H1 (cell line): ENCODE measurements at regions not wholly inside any gene's neighbourhood (a gene's known extent, or its start where the extent isn't known, plus 50 kb on each side); places are given as distances from the start of the nearest gene placed in this dataset.

Experiments used
- CTCF ChIA-PET: fragments of 300-600 bp; sonication (Branson Sonifier 250); formaldehyde crosslinking; loops from one replicate; lab custom pipeline; 2021; ENCODE audit not compliant: partially characterized antibody; lab: Charles Lee
- POLR2A ChIA-PET: fragments of 300-600 bp; sonication (Branson Sonifier 250); formaldehyde crosslinking; loops from one replicate; lab custom pipeline; 2021; ENCODE audit warnings: inconsistent platforms; ENCODE audit not compliant: partially characterized antibody; lab: Charles Lee
- DNase-seq, 2 experiments: peaks; one replicate each; pipeline versions ENCODE4 v3.0.0 to v3.0.0-alpha.2; 2010 to 2022; ENCODE audit warnings: low spot score in 2 of 2, low read depth in 1 of 2, mixed read lengths in 1 of 2
- FAIRE-seq: peaks from 2 replicates; lab custom pipeline; 2011; peaks lifted over from hg19 to GRCh38; lab: Jason Lieb, UNC
- H2AFZ ChIP-seq: 2 replicates; pipeline ENCODE4 v1.8.1; 2012; ENCODE audit warnings: low read length, inconsistent platforms
- H2AK5ac ChIP-seq: 2 replicates; pipeline ENCODE4 v1.6.1; 2013; ENCODE audit warnings: low read depth, low read length
- H2BK120ac ChIP-seq: replicated peaks from 2 replicates; pipeline ENCODE3; 2013; ENCODE audit warnings: low read depth, low read length, inconsistent platforms
- H2BK12ac ChIP-seq: 2 replicates; pipeline ENCODE4 v1.6.1; 2013; ENCODE audit warnings: low read depth, low read length
- H2BK15ac ChIP-seq: 2 replicates; pipeline ENCODE4 v1.6.1; 2013; ENCODE audit warnings: low read length
- H2BK20ac ChIP-seq: 2 replicates; pipeline ENCODE4 v1.6.1; 2013; ENCODE audit warnings: low read length
- H2BK5ac ChIP-seq: 2 replicates; pipeline ENCODE4 v1.6.1; 2013; ENCODE audit warnings: low read depth, low read length
- H3K14ac ChIP-seq: 2 replicates; pipeline ENCODE4 v1.6.1; 2013; ENCODE audit warnings: inconsistent platforms; ENCODE audit not compliant: insufficient read length
- H3K18ac ChIP-seq: 2 replicates; pipeline ENCODE4 v1.6.1; 2013; ENCODE audit warnings: low read length; ENCODE audit errors: extremely low read depth
- H3K23ac ChIP-seq: 2 replicates; pipeline ENCODE4 v1.6.1; 2013; ENCODE audit warnings: inconsistent platforms; ENCODE audit not compliant: insufficient read length
- H3K23me2 ChIP-seq: 2 replicates; pipeline ENCODE4 v1.6.1; 2013; ENCODE audit warnings: low read depth, low read length
- H3K27ac ChIP-seq: 2 replicates; pipeline ENCODE4 v1.6.1; 2011; ENCODE audit warnings: low read depth, low read length, inconsistent platforms
- H3K27me3 ChIP-seq, 4 experiments: replicated peaks in 1 of 4; 1 replicate in 1 of 4; 2 replicates in 3 of 4; pipeline versions ENCODE4 v1.6.1 to v1.8.1; 2011 to 2013; ENCODE audit warnings: low read length in 3 of 4, mild to moderate bottlenecking in 3 of 4, inconsistent platforms in 2 of 4, mixed read lengths in 2 of 4, moderate library complexity in 1 of 4; ENCODE audit not compliant: control insufficient read depth in 3 of 4, insufficient read depth in 3 of 4; ENCODE audit errors: extremely low read depth in 1 of 4
- H3K36me3 ChIP-seq, 4 experiments: 2 replicates each; pipeline versions ENCODE4 v1.6.1 to v1.8.1; 2011 to 2013; ENCODE audit warnings: mild to moderate bottlenecking in 4 of 4, low read length in 3 of 4, moderate library complexity in 2 of 4, control low read depth in 1 of 4, inconsistent platforms in 1 of 4; ENCODE audit not compliant: insufficient read depth in 4 of 4, control insufficient read depth in 2 of 4
- H3K4ac ChIP-seq: replicated peaks from 2 replicates; pipeline ENCODE3; 2013; ENCODE audit warnings: low read length, low read depth, mixed read lengths, inconsistent platforms; ENCODE audit not compliant: insufficient read length
- H3K4me1 ChIP-seq, 4 experiments: replicated peaks in 1 of 4; 1 replicate in 1 of 4; 2 replicates in 3 of 4; pipeline versions ENCODE4 v1.6.1 to v1.8.1; 2011 to 2013; ENCODE audit warnings: low read length in 3 of 4, inconsistent platforms in 2 of 4, mixed read lengths in 1 of 4; ENCODE audit not compliant: insufficient read depth in 4 of 4, control insufficient read depth in 3 of 4
- H3K4me2 ChIP-seq, 2 experiments: 2 replicates each; pipeline versions ENCODE4 v1.6.1 to v1.8.1; 2011 to 2013; ENCODE audit warnings: low read depth in 2 of 2, low read length in 2 of 2, control low read depth in 1 of 2, inconsistent platforms in 1 of 2, mild to moderate bottlenecking in 1 of 2; ENCODE audit not compliant: insufficient read depth in 1 of 2
- H3K4me3 ChIP-seq, 4 experiments: fragments of 200-600, 300-600 bp in 1 of 4; sonication (generic), shearing (Covaris generic), sonication (Bioruptor Twin) in 1 of 4; 2 replicates each; pipeline versions ENCODE4 v1.5.1 to v1.8.1; 2011 to 2016; ENCODE audit warnings: low read length in 4 of 4, low read depth in 3 of 4, control low read depth in 2 of 4, inconsistent platforms in 2 of 4, mild to moderate bottlenecking in 2 of 4, mixed read lengths in 1 of 4, moderate library complexity in 1 of 4; ENCODE audit not compliant: insufficient read depth in 2 of 4; ENCODE audit errors: extremely low read depth in 1 of 4
- H3K56ac ChIP-seq: replicated peaks from 2 replicates; pipeline ENCODE3; 2013; ENCODE audit warnings: low read depth, mild to moderate bottlenecking, mixed read lengths, low read length, inconsistent platforms; ENCODE audit not compliant: insufficient read length
- H3K79me1 ChIP-seq: 2 replicates; pipeline ENCODE4 v1.6.1; 2013; ENCODE audit warnings: low read depth, low read length, control low read depth
- H3K79me2 ChIP-seq, 2 experiments: 2 replicates each; pipeline versions ENCODE4 v1.6.1 to v1.8.1; 2012 to 2013; ENCODE audit warnings: low read length in 2 of 2, mild to moderate bottlenecking in 2 of 2, inconsistent platforms in 1 of 2; ENCODE audit not compliant: insufficient read depth in 2 of 2, control insufficient read depth in 1 of 2
- H3K9ac ChIP-seq, 4 experiments: replicated peaks in 1 of 4; 1 replicate in 1 of 4; 2 replicates in 3 of 4; pipeline versions ENCODE4 v1.6.1 to v1.8.1; 2011 to 2013; ENCODE audit warnings: low read depth in 3 of 4, low read length in 3 of 4, control low read depth in 2 of 4, mild to moderate bottlenecking in 2 of 4, moderate library complexity in 2 of 4, inconsistent platforms in 1 of 4; ENCODE audit errors: extremely low read depth in 1 of 4
- H3K9me3 ChIP-seq, 2 experiments: 2 replicates each; pipeline versions ENCODE4 v1.6.1 to v1.8.1; 2012 to 2013; ENCODE audit warnings: mild to moderate bottlenecking in 2 of 2, moderate library complexity in 2 of 2, control low read depth in 1 of 2, inconsistent platforms in 1 of 2, low read depth in 1 of 2, low read length in 1 of 2, mixed read lengths in 1 of 2; ENCODE audit not compliant: insufficient read depth in 2 of 2
- H4K20me1 ChIP-seq, 2 experiments: replicated peaks in 1 of 2; 2 replicates each; pipeline versions ENCODE3 to v1.8.1; 2011 to 2013; ENCODE audit warnings: inconsistent platforms in 2 of 2, low read length in 2 of 2, mild to moderate bottlenecking in 1 of 2; ENCODE audit not compliant: insufficient read depth in 2 of 2, control insufficient read depth in 1 of 2
- H4K5ac ChIP-seq: 2 replicates; pipeline ENCODE4 v1.6.1; 2013; ENCODE audit warnings: low read length, low read depth, mixed read lengths, inconsistent platforms; ENCODE audit not compliant: insufficient read length
- H4K8ac ChIP-seq: 2 replicates; pipeline ENCODE4 v1.8.0; 2013; ENCODE audit warnings: mild to moderate bottlenecking, moderate library complexity, low read length, inconsistent platforms; ENCODE audit not compliant: insufficient read depth; ENCODE audit errors: extremely low read depth
- H4K91ac ChIP-seq: replicated peaks from 2 replicates; pipeline ENCODE3; 2013; ENCODE audit warnings: low read length, mixed read lengths, inconsistent platforms; ENCODE audit not compliant: insufficient read length
- BCL11A ChIP-seq, 2 experiments: IDR thresholded peaks; one replicate each; pipeline ENCODE4 v1.6.1; 2011; ENCODE audit warnings: low read depth in 2 of 2, low read length in 2 of 2, mild to moderate bottlenecking in 2 of 2
- CBX8 ChIP-seq: fragments of 300-800, 300-1000 bp; sonication (generic); IDR thresholded peaks from 2 replicates; pipeline ENCODE4 v1.7.1; 2016; ENCODE audit warnings: low read depth, low read length, borderline replicate concordance
- CHD1 ChIP-seq: IDR thresholded peaks from 2 replicates; pipeline ENCODE4 v1.6.1; 2012; ENCODE audit warnings: low read depth, low read length, improper control_type of control experiment
- FOSL1 ChIP-seq: IDR thresholded peaks from 2 replicates; pipeline ENCODE4 v1.6.1; 2011; ENCODE audit warnings: mild to moderate bottlenecking, low read depth, low read length, moderate library complexity; ENCODE audit not compliant: insufficient read depth
- MAFK ChIP-seq: IDR thresholded peaks from 2 replicates; pipeline ENCODE4 v1.6.1; 2012; ENCODE audit warnings: low read depth, mild to moderate bottlenecking, improper control_type of control experiment, low read length
- SIN3A ChIP-seq, 2 experiments: IDR thresholded peaks in 1 of 2; conservative IDR thresholded peaks in 1 of 2; 2 replicates each; pipeline ENCODE4 v1.6.1; 2011 to 2012; ENCODE audit warnings: low read length in 2 of 2, improper control_type of control experiment in 1 of 2, low read depth in 1 of 2, mild to moderate bottlenecking in 1 of 2
- SIX5 ChIP-seq: IDR thresholded peaks from 2 replicates; pipeline ENCODE4 v1.6.1; 2011; ENCODE audit warnings: mild to moderate bottlenecking, low read depth, low read length
- SP2 ChIP-seq: IDR thresholded peaks from 2 replicates; pipeline ENCODE4 v1.6.1; 2012; ENCODE audit warnings: mild to moderate bottlenecking, low read length, inconsistent platforms
- TCF12 ChIP-seq: IDR thresholded peaks from 2 replicates; pipeline ENCODE4 v1.6.1; 2011; ENCODE audit warnings: low read depth, mild to moderate bottlenecking, low read length
- WGBS, 2 experiments: shearing (Covaris generic) in 1 of 2; methylation state at CpG; one replicate each; pipeline versions ENCODE4 v1.1.6 to v1.1.7; 2013 to 2015; ENCODE audit warnings: low lambda C conversion rate in 2 of 2, mixed read lengths in 2 of 2, inconsistent platforms in 1 of 2, low coverage in 1 of 2, missing lambda C conversion rate in 1 of 2; ENCODE audit not compliant: insufficient replicate concordance in 2 of 2, insufficient coverage in 1 of 2, insufficient read length in 1 of 2; ENCODE audit errors: extremely low coverage in 1 of 2, missing lambda C conversion rate in 1 of 2; 5-methylcytosine and 5-hydroxymethylcytosine counted together
- TF ChIP-seq, protein P1 (sequence below), 3 experiments: IDR thresholded peaks; 1 replicate in 2 of 3; 2 replicates in 1 of 3; pipeline versions ENCODE4 v1.5.1 to v1.6.1; 2011; ENCODE audit warnings: low read length in 3 of 3, mild to moderate bottlenecking in 3 of 3, inconsistent platforms in 2 of 3, low read depth in 1 of 3, moderate library complexity in 1 of 3; ENCODE audit not compliant: insufficient read depth in 1 of 3; ENCODE audit errors: control extremely low read depth in 1 of 3
- TF ChIP-seq, protein P2 (sequence below): IDR thresholded peaks from 2 replicates; pipeline ENCODE4 v1.6.1; 2011; ENCODE audit warnings: low read length, improper control_type of control experiment

GRCh38 chr6:126947070-126947469, 171.4 kb upstream of the RSPO3 start:
- Histone ChIP-seq H4K5ac (no peak overlapping the region), H2AK5ac (no peak overlapping the region), H3K79me1 (no peaks in the 10 kb centered on the region), H3K14ac (no peak overlapping the region), H3K23ac (no peak overlapping the region), H3K36me3 (no peaks in the 10 kb centered on the region), H3K79me2 (no peaks in the 10 kb centered on the region), H2BK120ac (no peak overlapping the region), H3K18ac (no peak overlapping the region), H2BK5ac (no peak overlapping the region), H3K4me1 (no peaks in the 10 kb centered on the region), H3K4me3 (no peak overlapping the region), H3K27ac (no peak overlapping the region), H3K9ac (no peak overlapping the region), H4K8ac (no peak overlapping the region), H2AFZ (no peak overlapping the region), H2BK12ac (no peak overlapping the region), H2BK20ac (no peak overlapping the region), H3K9me3 (no peaks in the 10 kb centered on the region), H4K20me1 (no peaks in the 10 kb centered on the region), H3K4ac (no peak overlapping the region), H3K4me2 (no peak overlapping the region), H3K56ac (no peak overlapping the region), H2BK15ac (no peak overlapping the region), H4K91ac (no peak overlapping the region), H3K23me2 (no peaks in the 10 kb centered on the region), H3K27me3 (no peaks in the 10 kb centered on the region)
- no peak for FAIRE-seq
- ChIA-PET POLR2A (no interaction called here), CTCF (interaction anchor here (0.6 to 1.0 kb wide), 4 partner anchors 17 to 875 kb away, joined by 3 read pairs; no protein-coding TSS in a partner anchor)
- TF ChIP-seq, protein P1, sequence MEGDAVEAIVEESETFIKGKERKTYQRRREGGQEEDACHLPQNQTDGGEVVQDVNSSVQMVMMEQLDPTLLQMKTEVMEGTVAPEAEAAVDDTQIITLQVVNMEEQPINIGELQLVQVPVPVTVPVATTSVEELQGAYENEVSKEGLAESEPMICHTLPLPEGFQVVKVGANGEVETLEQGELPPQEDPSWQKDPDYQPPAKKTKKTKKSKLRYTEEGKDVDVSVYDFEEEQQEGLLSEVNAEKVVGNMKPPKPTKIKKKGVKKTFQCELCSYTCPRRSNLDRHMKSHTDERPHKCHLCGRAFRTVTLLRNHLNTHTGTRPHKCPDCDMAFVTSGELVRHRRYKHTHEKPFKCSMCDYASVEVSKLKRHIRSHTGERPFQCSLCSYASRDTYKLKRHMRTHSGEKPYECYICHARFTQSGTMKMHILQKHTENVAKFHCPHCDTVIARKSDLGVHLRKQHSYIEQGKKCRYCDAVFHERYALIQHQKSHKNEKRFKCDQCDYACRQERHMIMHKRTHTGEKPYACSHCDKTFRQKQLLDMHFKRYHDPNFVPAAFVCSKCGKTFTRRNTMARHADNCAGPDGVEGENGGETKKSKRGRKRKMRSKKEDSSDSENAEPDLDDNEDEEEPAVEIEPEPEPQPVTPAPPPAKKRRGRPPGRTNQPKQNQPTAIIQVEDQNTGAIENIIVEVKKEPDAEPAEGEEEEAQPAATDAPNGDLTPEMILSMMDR (IDR thresholded peaks at IDR 0.05; ENCODE audit: control extremely low read depth in 1 of 3, insufficient read depth in 1 of 3, low read depth in 1 of 3, low read length in 3 of 3): no peak
- TF ChIP-seq, protein P2, sequence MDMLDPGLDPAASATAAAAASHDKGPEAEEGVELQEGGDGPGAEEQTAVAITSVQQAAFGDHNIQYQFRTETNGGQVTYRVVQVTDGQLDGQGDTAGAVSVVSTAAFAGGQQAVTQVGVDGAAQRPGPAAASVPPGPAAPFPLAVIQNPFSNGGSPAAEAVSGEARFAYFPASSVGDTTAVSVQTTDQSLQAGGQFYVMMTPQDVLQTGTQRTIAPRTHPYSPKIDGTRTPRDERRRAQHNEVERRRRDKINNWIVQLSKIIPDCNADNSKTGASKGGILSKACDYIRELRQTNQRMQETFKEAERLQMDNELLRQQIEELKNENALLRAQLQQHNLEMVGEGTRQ: no peak
- TF ChIP-seq SIX5 (no peak), SP2 (no peak), CHD1 (no peak), TCF12 (no peak), FOSL1 (no peak), MAFK (no peak), SIN3A (conservative IDR thresholded peaks at IDR 0.05 in 1 of 2, IDR thresholded peaks at IDR 0.05 in 1 of 2; ENCODE audit: low read depth in 1 of 2, low read length in 2 of 2) (no peak), BCL11A (IDR thresholded peaks at IDR 0.05; ENCODE audit: low read depth in 2 of 2, low read length in 2 of 2) (no peak), CBX8 (no peak)
- WGBS, 2 experiments: 75% methylated on average over 4 of the region's 4 CpGs; no CpG with 5 or more reads in 1 of the 2 experiments
- no peak for DNase-seq
